ENCODE measurements at regions not wholly inside any gene's neighbourhood (a gene's known extent, or its start where the extent isn't known, plus 50 kb on each side); places are given as distances from the start of the nearest gene placed in this dataset.

GRCh38 chr3:164467007-164467406 lies 611.3 kb downstream of the SI start:
- no peak for DNase-seq (ENCODE audit: extremely low read depth, low read depth)
- TF ChIP-seq CTCF (IDR thresholded peaks at IDR 0.05; ENCODE audit: low read depth, low read length), result no peak

GRCh38 chr3:164465172-164465571 lies 613.1 kb downstream of the SI start:
- TF ChIP-seq CTCF (IDR thresholded peaks at IDR 0.05; ENCODE audit: low read depth, low read length), result no peak
- DNase-seq (ENCODE audit: extremely low read depth, low read depth), result peak; percentile 57

GRCh38 chr3:164460851-164461250 lies 617.4 kb downstream of the SI start:
- DNase-seq (ENCODE audit: extremely low read depth, low read depth), result no peak
- TF ChIP-seq CTCF (IDR thresholded peaks at IDR 0.05; ENCODE audit: low read depth, low read length), result no peak

GRCh38 chr3:164459521-164460151 lies 618.7 kb downstream of the SI start:
- no peak for TF ChIP-seq CTCF (IDR thresholded peaks at IDR 0.05; ENCODE audit: low read depth, low read length)
- DNase-seq (ENCODE audit: extremely low read depth, low read depth), result no peak

GRCh38 chr3:164458986-164459385 lies 619.3 kb downstream of the SI start:
- no peak for TF ChIP-seq CTCF (IDR thresholded peaks at IDR 0.05; ENCODE audit: low read depth, low read length)

GRCh38 chr3:164453714-164454113 lies 624.6 kb downstream of the SI start:
- DNase-seq (ENCODE audit: extremely low read depth, low read depth), result no peak
- no peak for TF ChIP-seq CTCF (IDR thresholded peaks at IDR 0.05; ENCODE audit: low read depth, low read length)

More at GRCh38 chr3:164458986-164459385, 619.3 kb downstream of the SI start:
- peak; percentile 63 for DNase-seq (ENCODE audit: extremely low read depth, low read depth)

- no peak for TF ChIP-seq CTCF (IDR thresholded peaks at IDR 0.05; ENCODE audit: low read depth, low read length)
- no peak for DNase-seq (ENCODE audit: extremely low read depth, low read depth)
Observed at GRCh38 chr3:164452707-164453106, 625.6 kb downstream of the SI start.

Measured in AG09319 (cell line).